GM23338 (cell line): ENCODE measurements at regions not wholly inside any gene's neighbourhood (a gene's known extent, or its start where the extent isn't known, plus 50 kb on each side); places are given as distances from the start of the nearest gene placed in this dataset.

Experiments used
- ATAC-seq: fragments of 200-7000 bp; cut with Tn5 transposase; 3 replicates; pipeline ENCODE4 v1.9.1; 2020
- DNase-seq: peaks from one replicate; pipeline ENCODE4 v3.0.0-alpha.2; 2015; ENCODE audit warnings: low spot score
- H2AFZ ChIP-seq: fragments of 200-600 bp; sonication (generic); 2 replicates; pipeline ENCODE4 v1.8.0; 2016; ENCODE audit warnings: antibody characterized with exemption, mild to moderate bottlenecking, moderate library complexity
- H3F3A ChIP-seq: fragments of 200-600 bp; sonication (generic); replicated peaks from 2 replicates; pipeline ENCODE4 v1.8.0; 2017; ENCODE audit warnings: antibody characterized with exemption, mixed run types, low read depth
- H3K27ac ChIP-seq: fragments of 200-600 bp; sonication (generic); 2 replicates; pipeline ENCODE4 v1.6.1; 2016; ENCODE audit warnings: low read depth
- H3K27me3 ChIP-seq: fragments of 200-600 bp; sonication (generic); 2 replicates; pipeline ENCODE4 v1.8.0; 2016; ENCODE audit warnings: mild to moderate bottlenecking, mixed run types, moderate library complexity; ENCODE audit not compliant: insufficient read depth
- H3K36me3 ChIP-seq: fragments of 200-600 bp; sonication (generic); 2 replicates; pipeline ENCODE4 v1.8.0; 2016; ENCODE audit warnings: mild to moderate bottlenecking; ENCODE audit not compliant: insufficient read depth
- H3K4me1 ChIP-seq: fragments of 200-600 bp; sonication (generic); 2 replicates; pipeline ENCODE4 v1.8.0; 2016; ENCODE audit warnings: mild to moderate bottlenecking, moderate library complexity; ENCODE audit not compliant: insufficient read depth
- H3K4me2 ChIP-seq: fragments of 200-600 bp; sonication (generic); 2 replicates; pipeline ENCODE4 v1.7.1; 2017; ENCODE audit warnings: mixed run types
- H3K4me3 ChIP-seq: fragments of 200-600 bp; sonication (generic); 2 replicates; pipeline ENCODE4 v1.6.1; 2016; ENCODE audit warnings: mixed run types
- H3K79me2 ChIP-seq: fragments of 200-600 bp; sonication (generic); replicated peaks from 2 replicates; pipeline ENCODE4 v1.8.0; 2017; ENCODE audit warnings: mild to moderate bottlenecking; ENCODE audit not compliant: insufficient read depth
- H3K9me2 ChIP-seq: fragments of 200-600 bp; sonication (generic); 2 replicates; pipeline ENCODE4 v1.8.0; 2017; ENCODE audit not compliant: insufficient read depth
- H4K20me1 ChIP-seq: fragments of 200-600 bp; sonication (generic); replicated peaks from 2 replicates; pipeline ENCODE4 v1.8.0; 2017; ENCODE audit warnings: mild to moderate bottlenecking; ENCODE audit not compliant: insufficient read depth
- H3K27ac Mint-ChIP-seq: 2 replicates; pipeline ENCODE4 v1.8.0; 2020; ENCODE audit warnings: inconsistent platforms, mild to moderate bottlenecking, moderate library complexity, mixed read lengths
- H3K27me3 Mint-ChIP-seq: 3 replicates; pipeline ENCODE4 v1.8.0; 2022; ENCODE audit warnings: low read depth, mild to moderate bottlenecking, moderate library complexity, mixed read lengths, inconsistent platforms; ENCODE audit not compliant: insufficient read depth, poor library complexity
- H3K36me3 Mint-ChIP-seq: 3 replicates; pipeline ENCODE4 v1.8.0; 2021; ENCODE audit warnings: low read depth, mild to moderate bottlenecking, inconsistent platforms, moderate library complexity, mixed read lengths
- H3K4me1 Mint-ChIP-seq: 3 replicates; pipeline ENCODE4 v1.8.0; 2020; ENCODE audit warnings: mild to moderate bottlenecking, inconsistent platforms, mixed read lengths
- H3K4me3 Mint-ChIP-seq: 3 replicates; pipeline ENCODE4 v1.8.0; 2021; ENCODE audit warnings: moderate library complexity, mild to moderate bottlenecking, inconsistent platforms, mixed read lengths
- H3K9me3 Mint-ChIP-seq: 3 replicates; pipeline ENCODE4 v1.8.0; 2020; ENCODE audit warnings: moderate library complexity, mild to moderate bottlenecking, inconsistent platforms, mixed read lengths
- CTCF ChIP-seq, 2 experiments: fragments of 200-600 bp in 1 of 2; sonication (generic) in 1 of 2; conservative IDR thresholded peaks; 2 replicates each; pipeline versions ENCODE4 v1.5.1 to v1.6.1; 2016 to 2017; ENCODE audit warnings: antibody characterized with exemption in 2 of 2, low read depth in 2 of 2, mild to moderate bottlenecking in 2 of 2, moderate library complexity in 1 of 2
- EZH2 ChIP-seq: fragments of 200-600 bp; sonication (generic); IDR thresholded peaks from one replicate; pipeline ENCODE4 v1.8.0; 2017; ENCODE audit warnings: antibody characterized with exemption, mild to moderate bottlenecking, low read depth; ENCODE audit not compliant: unreplicated experiment
- EZH2phosphoT487 ChIP-seq: fragments of 200-600 bp; sonication (generic); IDR thresholded peaks from one replicate; pipeline ENCODE4 v1.8.1; 2018; ENCODE audit warnings: antibody characterized with exemption; ENCODE audit not compliant: unreplicated experiment
- REST ChIP-seq: IDR thresholded peaks from one replicate; pipeline ENCODE4 v1.6.1; 2018; ENCODE audit warnings: antibody characterized with exemption; ENCODE audit not compliant: unreplicated experiment
- STAT1 ChIP-seq: IDR thresholded peaks from one replicate; pipeline ENCODE4 v1.6.1; 2016; ENCODE audit warnings: antibody characterized with exemption; ENCODE audit not compliant: unreplicated experiment
- ZNF114 ChIP-seq: fragments of 250-450 bp; sonication (Bioruptor Pico); IDR thresholded peaks from 2 replicates; pipeline ENCODE4 v1.5.0; 2020; ENCODE audit warnings: mild to moderate bottlenecking, moderate library complexity

GRCh38 chr2:78780864-78781583, 244.5 kb upstream of the REG3G start:
- Histone ChIP-seq H3K4me2 (no peak overlapping the region), H3K36me3 (no peaks in the 10 kb centered on the region), H3K27me3 (no peaks in the 10 kb centered on the region), H3K79me2 (no peaks in the 10 kb centered on the region), H3K4me1 (no peaks in the 10 kb centered on the region), H4K20me1 (no peaks in the 10 kb centered on the region), H3K9me2 (no peaks in the 10 kb centered on the region), H3K27ac (no peak overlapping the region), H2AFZ (no peak overlapping the region), H3F3A (no peaks in the 10 kb centered on the region), H3K4me3 (no peak overlapping the region)
- ATAC-seq = no peak
- Mint-ChIP-seq H3K27ac (no peak overlapping the region), H3K36me3 (peaks cover 7% of the 10 kb centered on the region), H3K27me3 (no peaks in the 10 kb centered on the region), H3K4me3 (no peak overlapping the region), H3K4me1 (no peaks in the 10 kb centered on the region; the same call in 2 of the 3 replicates), H3K9me3 (peaks cover 8% of the 10 kb centered on the region; the same call in 2 of the 3 replicates)
- DNase-seq = no peak
- TF ChIP-seq ZNF114 (CRISPR knock-in tag) (no peak), REST (no peak), EZH2 (no peak), STAT1 (no peak)

- Mint-ChIP-seq H3K9me3 (peaks cover 8% of the 10 kb centered on the region; the same call in 2 of the 3 replicates), H3K4me3 (no peak overlapping the region), H3K27ac (no peak overlapping the region), H3K36me3 (peaks cover 7% of the 10 kb centered on the region), H3K4me1 (no peaks in the 10 kb centered on the region; the same call in 2 of the 3 replicates), H3K27me3 (no peaks in the 10 kb centered on the region)
- H2AFZ ChIP-seq = no peak overlapping the region
- ATAC-seq = no peak
- TF ChIP-seq EZH2phosphoT487 = no peak
- peak in 1 of 2 experiments; percentile 37; a peak in 2 of 4 replicates for TF ChIP-seq CTCF (conservative IDR thresholded peaks at IDR 0.05; ENCODE audit: low read depth in 2 of 2)
- H3K79me2 ChIP-seq = no peaks in the 10 kb centered on the region
- no peak overlapping the region for H3K4me2 ChIP-seq
- DNase-seq = no peak
- no peak overlapping the region for H3K27ac ChIP-seq
- H4K20me1 ChIP-seq = no peaks in the 10 kb centered on the region
- no peaks in the 10 kb centered on the region for H3K9me2 ChIP-seq
- no peaks in the 10 kb centered on the region for H3F3A ChIP-seq
- no peaks in the 10 kb centered on the region for H3K36me3 ChIP-seq
- H3K4me3 ChIP-seq = no peak overlapping the region
- H3K27me3 ChIP-seq = no peaks in the 10 kb centered on the region
- no peaks in the 10 kb centered on the region for H3K4me1 ChIP-seq
Measured at GRCh38 chr2:78782196-78782595, 243.3 kb upstream of the REG3G start.
